ENCODE measurements at regions not wholly inside any gene's neighbourhood (a gene's known extent, or its start where the extent isn't known, plus 50 kb on each side); places are given as distances from the start of the nearest gene placed in this dataset.

DNA sequence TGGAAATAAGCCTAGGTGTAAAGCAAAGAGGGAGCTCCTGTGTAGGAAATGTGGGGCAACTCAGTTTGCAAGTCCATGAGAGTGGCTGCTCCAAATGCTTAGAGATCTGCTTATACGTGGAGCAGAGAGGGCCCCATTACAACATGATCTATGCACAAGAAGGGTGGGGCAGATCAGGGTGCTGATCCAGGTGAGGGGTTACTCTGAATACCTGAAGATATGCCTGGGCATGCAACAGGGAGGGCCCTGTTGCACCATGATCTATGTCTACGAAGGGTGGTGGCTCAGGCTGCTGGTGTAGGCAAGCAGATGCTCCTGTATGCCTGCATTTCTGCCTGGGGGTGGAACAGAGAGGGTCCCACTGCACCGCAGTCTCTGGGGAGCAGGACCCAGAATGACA lies 1121.2 kb downstream of the RAPGEF2 start:
- Histone ChIP-seq H3K4ac (ENCODE audit: low read depth, low read length) (no peak overlapping the region), H2BK12ac (ENCODE audit: low read length) (no peak overlapping the region), H3K79me1 (ENCODE audit: low read length) (no peaks in the 10 kb centered on the region), H3K23ac (ENCODE audit: low read length) (no peak overlapping the region), H3K9me3 (ENCODE audit: insufficient read depth, low read depth, low read length) (no peaks in the 10 kb centered on the region), H3K79me2 (ENCODE audit: control insufficient read depth, insufficient read depth, low read length, poor library complexity) (no peaks in the 10 kb centered on the region), H4K91ac (ENCODE audit: low read depth, low read length) (no peak overlapping the region), H3K4me1 (ENCODE audit: control insufficient read depth in 1 of 2, insufficient read depth in 2 of 2, low read length in 2 of 2) (no peaks in the 10 kb centered on the region), H2BK5ac (ENCODE audit: low read depth, low read length, poor library complexity) (no peak overlapping the region), H3K27me3 (ENCODE audit: insufficient read depth, low read length) (no peaks in the 10 kb centered on the region), H3K27ac (ENCODE audit: low read depth, low read length) (no peak overlapping the region), H3K4me3 (ENCODE audit: low read depth, low read length) (no peak overlapping the region), H2AK5ac (ENCODE audit: low read length) (no peak overlapping the region), H2BK120ac (ENCODE audit: insufficient read depth, low read length, poor library complexity) (no peak overlapping the region), H3K14ac (ENCODE audit: low read length) (no peak overlapping the region), H2AFZ (ENCODE audit: insufficient read depth, low read length, poor library complexity) (no peak overlapping the region), H4K12ac (ENCODE audit: low read depth, low read length) (no peak overlapping the region), H3K18ac (ENCODE audit: low read length) (no peak overlapping the region), H3K9ac (ENCODE audit: low read length) (no peak overlapping the region), H3K36me3 (ENCODE audit: control insufficient read depth in 1 of 2, insufficient read depth in 2 of 2, low read length in 2 of 2) (no peaks in the 10 kb centered on the region), H4K8ac (ENCODE audit: low read depth, low read length) (no peak overlapping the region), H3K4me2 (ENCODE audit: low read length) (no peak overlapping the region)
- no peak for DNase-seq
- no CpG with 5 or more reads among the region's 3 CpGs for WGBS (ENCODE audit: extremely low coverage, insufficient coverage, insufficient read length)

DNA sequence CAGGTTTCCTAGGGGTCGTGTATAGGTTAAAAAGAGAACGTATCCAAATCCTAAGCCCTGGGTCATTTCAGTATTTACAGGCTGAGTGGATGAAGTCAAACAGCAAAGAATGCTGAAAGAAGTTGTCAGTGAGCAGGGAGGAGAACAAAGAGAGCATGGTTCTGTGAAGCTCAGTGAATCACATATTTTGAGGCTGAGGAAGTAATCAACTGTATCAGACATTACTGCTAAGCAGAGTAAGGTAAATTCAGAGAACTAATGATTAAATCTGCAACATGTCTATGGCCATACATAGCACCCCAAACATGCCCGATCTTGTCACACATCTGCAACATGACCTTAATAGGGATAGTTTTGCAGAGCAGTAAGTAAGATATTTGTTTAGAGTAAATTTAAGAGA lies 1130.3 kb downstream of the RAPGEF2 start:
- peaks cover 0 to 5% of the 10 kb centered on the region in 2 experiments for H3K4me1 ChIP-seq (ENCODE audit: control insufficient read depth in 1 of 2, insufficient read depth in 2 of 2, low read length in 2 of 2)
- no peak overlapping the region for H2BK5ac ChIP-seq (ENCODE audit: low read depth, low read length, poor library complexity)
- no peak for DNase-seq
- no peak overlapping the region for H3K4me3 ChIP-seq (ENCODE audit: low read depth, low read length)
- H3K27ac ChIP-seq (ENCODE audit: low read depth, low read length), result no peak overlapping the region
- no peak overlapping the region for H4K91ac ChIP-seq (ENCODE audit: low read depth, low read length)
- no peaks in the 10 kb centered on the region for H3K79me1 ChIP-seq (ENCODE audit: low read length)
- H3K79me2 ChIP-seq (ENCODE audit: control insufficient read depth, insufficient read depth, low read length, poor library complexity), result no peaks in the 10 kb centered on the region
- no peak overlapping the region for H3K18ac ChIP-seq (ENCODE audit: low read length)
- H3K9me3 ChIP-seq (ENCODE audit: insufficient read depth, low read depth, low read length), result no peaks in the 10 kb centered on the region
- no peak overlapping the region for H2BK120ac ChIP-seq (ENCODE audit: insufficient read depth, low read length, poor library complexity)
- no peaks in the 10 kb centered on the region for H3K27me3 ChIP-seq (ENCODE audit: insufficient read depth, low read length)
- H3K36me3 ChIP-seq (ENCODE audit: control insufficient read depth in 1 of 2, insufficient read depth in 2 of 2, low read length in 2 of 2), result no peaks in the 10 kb centered on the region
- H4K12ac ChIP-seq (ENCODE audit: low read depth, low read length), result no peak overlapping the region
- no peak overlapping the region for H4K8ac ChIP-seq (ENCODE audit: low read depth, low read length)
- H3K9ac ChIP-seq (ENCODE audit: low read length), result no peak overlapping the region
- H2AFZ ChIP-seq (ENCODE audit: insufficient read depth, low read length, poor library complexity), result no peak overlapping the region
- no peak overlapping the region for H2AK5ac ChIP-seq (ENCODE audit: low read length)
- WGBS (ENCODE audit: extremely low coverage, insufficient coverage, insufficient read length), result no CpG with 5 or more reads among the region's 3 CpGs
- no peak overlapping the region for H3K4ac ChIP-seq (ENCODE audit: low read depth, low read length)
- no peak overlapping the region for H2BK12ac ChIP-seq (ENCODE audit: low read length)
- no peak overlapping the region for H3K14ac ChIP-seq (ENCODE audit: low read length)
- no peak overlapping the region for H3K4me2 ChIP-seq (ENCODE audit: low read length)
- no peak overlapping the region for H3K23ac ChIP-seq (ENCODE audit: low read length)

DNA sequence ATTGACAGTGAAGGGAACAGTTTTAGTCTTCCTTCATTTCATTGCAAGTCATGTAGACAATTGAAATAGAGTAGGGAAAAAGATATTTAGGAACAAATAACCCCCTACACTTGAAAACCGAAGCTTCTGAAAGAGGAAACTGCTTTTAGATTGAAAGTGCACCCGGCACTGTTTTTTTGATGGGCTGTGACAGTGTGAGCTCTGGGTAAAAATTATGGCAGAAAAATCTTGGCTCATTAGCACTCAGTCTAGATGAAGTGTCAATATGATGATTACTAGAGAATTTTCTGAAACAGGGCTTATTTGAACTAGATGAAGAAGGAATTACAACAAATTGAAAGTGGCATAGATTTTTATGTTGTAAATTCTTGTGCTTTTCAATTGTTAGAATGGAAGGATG lies 1132.4 kb downstream of the RAPGEF2 start:
- Histone ChIP-seq H4K12ac (ENCODE audit: low read depth, low read length) (no peak overlapping the region), H4K91ac (ENCODE audit: low read depth, low read length) (no peak overlapping the region), H2AFZ (ENCODE audit: insufficient read depth, low read length, poor library complexity) (no peak overlapping the region), H2BK5ac (ENCODE audit: low read depth, low read length, poor library complexity) (no peak overlapping the region), H3K14ac (ENCODE audit: low read length) (no peak overlapping the region), H3K9me3 (ENCODE audit: insufficient read depth, low read depth, low read length) (no peaks in the 10 kb centered on the region), H2BK120ac (ENCODE audit: insufficient read depth, low read length, poor library complexity) (no peak overlapping the region), H3K79me2 (ENCODE audit: control insufficient read depth, insufficient read depth, low read length, poor library complexity) (no peaks in the 10 kb centered on the region), H3K4me1 (ENCODE audit: control insufficient read depth in 1 of 2, insufficient read depth in 2 of 2, low read length in 2 of 2) (peaks cover 0 to 5% of the 10 kb centered on the region in 2 experiments), H3K27me3 (ENCODE audit: insufficient read depth, low read length) (no peaks in the 10 kb centered on the region), H2AK5ac (ENCODE audit: low read length) (no peak overlapping the region), H3K4ac (ENCODE audit: low read depth, low read length) (no peak overlapping the region), H3K4me3 (ENCODE audit: low read depth, low read length) (no peak overlapping the region), H3K36me3 (ENCODE audit: control insufficient read depth in 1 of 2, insufficient read depth in 2 of 2, low read length in 2 of 2) (no peaks in the 10 kb centered on the region), H3K9ac (ENCODE audit: low read length) (no peak overlapping the region), H3K4me2 (ENCODE audit: low read length) (no peak overlapping the region), H3K23ac (ENCODE audit: low read length) (no peak overlapping the region), H3K79me1 (ENCODE audit: low read length) (no peaks in the 10 kb centered on the region), H4K8ac (ENCODE audit: low read depth, low read length) (no peak overlapping the region), H2BK12ac (ENCODE audit: low read length) (no peak overlapping the region), H3K27ac (ENCODE audit: low read depth, low read length) (no peak overlapping the region), H3K18ac (ENCODE audit: low read length) (no peak overlapping the region)
- DNase-seq, result no peak
- WGBS (ENCODE audit: extremely low coverage, insufficient coverage, insufficient read length), result no CpG with 5 or more reads among the region's 2 CpGs

GRCh38 chr4:160235771-160236170 lies 1132.9 kb downstream of the RAPGEF2 start:
- no peaks in the 10 kb centered on the region for H3K79me2 ChIP-seq (ENCODE audit: control insufficient read depth, insufficient read depth, low read length, poor library complexity)
- no peak overlapping the region for H3K14ac ChIP-seq (ENCODE audit: low read length)
- no peak overlapping the region for H3K4me3 ChIP-seq (ENCODE audit: low read depth, low read length)
- H3K9ac ChIP-seq (ENCODE audit: low read length), result no peak overlapping the region
- H2BK12ac ChIP-seq (ENCODE audit: low read length), result no peak overlapping the region
- H2BK5ac ChIP-seq (ENCODE audit: low read depth, low read length, poor library complexity), result no peak overlapping the region
- H3K27me3 ChIP-seq (ENCODE audit: insufficient read depth, low read length), result no peaks in the 10 kb centered on the region
- H3K4me2 ChIP-seq (ENCODE audit: low read length), result no peak overlapping the region
- no peak overlapping the region for H2AFZ ChIP-seq (ENCODE audit: insufficient read depth, low read length, poor library complexity)
- H4K8ac ChIP-seq (ENCODE audit: low read depth, low read length), result no peak overlapping the region
- H3K27ac ChIP-seq (ENCODE audit: low read depth, low read length), result no peak overlapping the region
- H4K12ac ChIP-seq (ENCODE audit: low read depth, low read length), result no peak overlapping the region
- DNase-seq, result no peak
- H3K9me3 ChIP-seq (ENCODE audit: insufficient read depth, low read depth, low read length), result no peaks in the 10 kb centered on the region
- no peak overlapping the region for H2AK5ac ChIP-seq (ENCODE audit: low read length)
- no peaks in the 10 kb centered on the region for H3K79me1 ChIP-seq (ENCODE audit: low read length)
- H3K18ac ChIP-seq (ENCODE audit: low read length), result no peak overlapping the region
- H4K91ac ChIP-seq (ENCODE audit: low read depth, low read length), result no peak overlapping the region
- no peak overlapping the region for H2BK120ac ChIP-seq (ENCODE audit: insufficient read depth, low read length, poor library complexity)
- no peaks in the 10 kb centered on the region for H3K36me3 ChIP-seq (ENCODE audit: control insufficient read depth in 1 of 2, insufficient read depth in 2 of 2, low read length in 2 of 2)
- peaks cover 0 to 5% of the 10 kb centered on the region in 2 experiments for H3K4me1 ChIP-seq (ENCODE audit: control insufficient read depth in 1 of 2, insufficient read depth in 2 of 2, low read length in 2 of 2)
- H3K23ac ChIP-seq (ENCODE audit: low read length), result no peak overlapping the region
- no peak overlapping the region for H3K4ac ChIP-seq (ENCODE audit: low read depth, low read length)
